ENCODE measurements at regions not wholly inside any gene's neighbourhood (a gene's known extent, or its start where the extent isn't known, plus 50 kb on each side); places are given as distances from the start of the nearest gene placed in this dataset.

- no peak for DNase-seq
These were observed 287.4 kb upstream of the SNX7 start for GRCh38 chr1:98374098-98374497.

- no peak for DNase-seq
These were observed 288.5 kb upstream of the SNX7 start for GRCh38 chr1:98373056-98373455.

- no peak for DNase-seq
These were observed 289.8 kb upstream of the SNX7 start for GRCh38 chr1:98371764-98372163.

GRCh38 chr1:98369463-98369862, 292.1 kb upstream of the SNX7 start:
- DNase-seq, result no peak

GRCh38 chr1:98368995-98369394, 292.5 kb upstream of the SNX7 start:
- DNase-seq, result no peak

- no peak for DNase-seq
These were observed 294.1 kb upstream of the SNX7 start for GRCh38 chr1:98367426-98367825.

- no peak for DNase-seq
These were observed 295.2 kb upstream of the SNX7 start for GRCh38 chr1:98366343-98366742.

- no peak for DNase-seq
These were observed 297.0 kb upstream of the SNX7 start for GRCh38 chr1:98364544-98364943.

GRCh38 chr1:98360864-98361263, 300.7 kb upstream of the SNX7 start:
- DNase-seq, result no peak

- DNase-seq, result no peak
These were observed 305.7 kb upstream of the SNX7 start for GRCh38 chr1:98355656-98356383.

GRCh38 chr1:98352378-98352777, 309.1 kb upstream of the SNX7 start:
- DNase-seq, result no peak

GRCh38 chr1:98351561-98351960, 310.0 kb upstream of the SNX7 start:
- no peak for DNase-seq

GRCh38 chr1:98345417-98345816, 316.1 kb upstream of the SNX7 start:
- DNase-seq, result no peak

- no peak for DNase-seq
These were observed 316.8 kb upstream of the SNX7 start for GRCh38 chr1:98344731-98345130.

- DNase-seq, result no peak
These were observed 319.0 kb upstream of the SNX7 start for GRCh38 chr1:98342566-98342965.

- DNase-seq, result no peak
These were observed 321.0 kb upstream of the SNX7 start for GRCh38 chr1:98340511-98340910.

GRCh38 chr1:98336472-98337083, 324.9 kb upstream of the SNX7 start:
- DNase-seq, result no peak

GRCh38 chr1:98333936-98334335, 327.6 kb upstream of the SNX7 start:
- DNase-seq, result no peak

- no peak for DNase-seq
These were observed 328.1 kb upstream of the SNX7 start for GRCh38 chr1:98333406-98333805.

GRCh38 chr1:98331718-98332311, 329.7 kb upstream of the SNX7 start:
- no peak for DNase-seq

GRCh38 chr1:98331243-98331642, 330.3 kb upstream of the SNX7 start:
- no peak for DNase-seq

GRCh38 chr1:98330224-98330623, 331.3 kb upstream of the SNX7 start:
- DNase-seq, result no peak

GRCh38 chr1:98328855-98329254, 332.7 kb upstream of the SNX7 start:
- DNase-seq, result no peak

GRCh38 chr1:98327220-98327861, 334.2 kb upstream of the SNX7 start:
- no peak for DNase-seq
